IPS DF 4.7 (cell line): ENCODE measurements at regions not wholly inside any gene's neighbourhood (a gene's known extent, or its start where the extent isn't known, plus 50 kb on each side); places are given as distances from the start of the nearest gene placed in this dataset.
"Not testable (repeated sequence)": the region's sequence is repeated elsewhere in the genome, so short reads cannot be mapped to it uniquely, and the experiment has no call there.

Experiments used
- DNase-seq: peaks from one replicate; pipeline ENCODE4 v3.0.0-alpha.2; 2013; ENCODE audit warnings: low spot score; ENCODE audit errors: extremely low read depth

DNA sequence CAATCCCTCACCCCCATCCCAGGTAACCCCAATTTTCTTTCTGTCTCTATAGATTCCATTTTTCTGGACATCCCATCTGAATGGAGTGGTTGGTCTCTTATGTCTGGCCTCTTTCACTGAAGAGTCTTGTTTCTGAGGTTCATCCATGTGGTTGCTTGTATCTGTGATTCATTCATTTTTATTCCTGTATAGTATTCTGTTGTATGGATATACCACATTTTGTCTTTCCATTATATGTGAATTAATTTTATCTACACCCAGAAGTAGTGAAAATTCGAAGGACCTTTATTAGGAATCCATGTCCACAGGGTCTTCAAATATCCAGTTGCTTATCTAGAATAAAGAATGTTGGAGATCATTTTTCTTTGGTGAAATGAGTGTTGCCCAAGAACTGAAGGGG, 207.6 kb upstream of the MSX2 start:
- no peak for DNase-seq

DNA sequence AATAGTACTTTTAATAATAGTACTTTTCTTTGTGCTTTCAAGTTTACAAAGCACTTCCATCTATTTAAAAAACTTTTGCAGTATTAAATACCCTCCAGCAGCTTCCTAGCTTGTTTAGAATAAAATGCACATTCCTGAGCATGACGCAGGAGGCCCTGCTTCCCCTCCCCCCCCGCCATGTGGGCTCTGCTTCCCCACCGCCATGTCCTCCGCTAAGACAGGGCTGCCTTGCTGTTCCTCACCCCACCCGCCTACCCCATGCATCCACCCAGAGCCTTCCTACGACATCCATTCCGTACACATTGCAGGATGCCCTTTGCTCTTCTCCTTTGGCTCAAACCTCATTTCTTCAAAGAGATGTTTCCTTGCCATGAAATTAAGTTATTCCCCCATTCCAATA, 205.9 kb upstream of the MSX2 start:
- no peak for DNase-seq

DNA sequence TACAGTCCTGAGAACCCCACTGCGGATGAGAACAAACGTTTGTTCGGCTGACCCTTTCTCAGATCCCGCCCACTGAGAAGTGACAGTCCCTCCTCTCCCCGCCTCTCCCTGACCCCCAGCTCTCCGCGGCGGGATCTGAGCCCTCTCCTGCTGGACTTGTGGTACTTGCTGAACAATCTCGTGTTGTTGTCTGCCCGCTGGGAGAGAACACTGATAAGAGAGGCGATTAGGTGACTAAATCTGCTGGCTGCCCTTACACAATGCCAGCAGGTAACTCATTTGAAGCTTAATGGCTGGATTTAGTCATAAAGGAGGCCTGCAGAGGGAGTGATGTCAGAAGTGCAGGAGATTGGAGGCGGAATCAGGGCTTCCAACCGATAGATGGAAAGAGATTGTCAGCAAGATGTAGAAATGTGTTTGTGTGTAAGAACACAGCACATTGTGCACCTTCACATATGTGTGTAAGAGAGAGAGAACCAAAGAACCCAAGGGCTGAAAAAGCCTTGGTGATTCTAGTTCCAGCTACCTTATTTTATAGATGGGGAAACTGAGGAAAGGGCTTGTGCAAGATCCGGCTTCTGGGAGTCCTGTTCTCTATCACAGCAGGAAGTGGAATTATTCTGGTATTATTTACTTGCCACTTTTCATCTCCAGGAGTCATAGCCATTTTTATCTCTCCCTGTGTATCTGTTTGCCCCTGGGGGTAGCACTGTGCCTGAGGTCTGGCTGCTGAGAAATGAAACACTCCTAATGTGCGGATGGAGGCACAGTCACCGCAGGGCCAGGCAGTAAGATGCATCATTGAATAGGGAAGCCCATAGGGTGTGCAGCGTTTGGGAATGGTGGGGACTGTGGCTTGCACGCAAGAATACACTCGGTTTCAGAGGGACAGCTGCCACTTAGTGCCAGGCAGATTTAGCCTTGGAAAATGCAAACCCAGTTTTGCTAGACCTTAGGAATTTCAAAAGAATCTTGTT, 203.7 kb upstream of the MSX2 start:
- no peak for DNase-seq

DNA sequence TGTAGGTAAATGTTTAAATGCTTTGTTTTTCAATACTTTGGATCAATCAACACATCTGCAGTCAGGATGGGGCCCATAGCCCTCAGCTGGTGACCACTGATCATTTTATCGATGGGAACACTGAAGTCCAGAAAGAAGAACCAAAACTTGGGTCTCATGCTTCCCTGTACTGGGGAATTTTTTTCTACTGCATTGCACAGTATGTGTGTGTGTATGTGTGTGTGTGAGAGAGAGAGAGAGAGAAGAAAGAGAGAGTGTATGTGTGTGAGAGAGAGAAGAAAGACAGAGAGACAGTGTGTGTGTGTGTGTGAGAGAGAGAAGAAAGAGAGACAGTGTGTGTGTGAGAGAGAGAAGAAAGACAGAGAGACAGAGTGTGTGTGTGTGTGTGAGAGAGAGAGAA, 202.9 kb upstream of the MSX2 start:
- DNase-seq: no peak

DNA sequence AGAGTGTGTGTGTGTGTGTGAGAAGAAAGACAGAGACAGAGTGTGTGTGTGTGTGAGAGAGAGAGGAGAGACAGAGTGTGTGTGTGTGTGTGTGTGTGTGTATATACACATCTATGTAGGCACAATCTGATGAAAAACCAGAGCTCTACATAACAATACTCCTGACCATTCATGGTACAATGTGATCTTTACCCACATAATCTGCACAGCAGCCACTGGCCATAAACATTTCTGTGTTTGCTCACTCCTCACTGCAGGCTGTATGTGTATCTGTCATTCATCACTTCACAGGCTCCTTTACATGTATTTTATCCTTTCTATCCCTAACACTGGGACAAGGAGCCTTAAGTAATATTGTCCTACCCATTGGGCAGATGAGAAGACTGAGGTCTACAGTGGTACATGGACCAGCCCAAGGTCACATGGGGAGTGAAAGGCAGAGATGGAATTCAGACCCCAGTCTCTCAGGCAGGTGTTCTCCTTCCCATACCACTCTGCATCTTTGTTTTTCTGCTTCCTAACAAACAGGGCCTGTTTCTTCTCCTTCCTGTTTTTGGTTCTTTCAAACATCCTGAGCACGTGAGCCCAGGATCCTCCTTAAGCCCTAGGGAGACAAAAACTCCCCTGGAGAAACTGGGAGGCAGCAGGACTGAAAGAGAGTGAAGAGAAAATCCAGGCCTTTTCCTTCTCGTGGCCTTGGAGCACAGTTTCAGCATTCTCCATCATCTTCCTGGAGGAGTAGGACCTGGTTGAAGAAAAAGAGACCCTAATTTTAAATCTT, 201.7 kb upstream of the MSX2 start:
- DNase-seq: no peak

DNA sequence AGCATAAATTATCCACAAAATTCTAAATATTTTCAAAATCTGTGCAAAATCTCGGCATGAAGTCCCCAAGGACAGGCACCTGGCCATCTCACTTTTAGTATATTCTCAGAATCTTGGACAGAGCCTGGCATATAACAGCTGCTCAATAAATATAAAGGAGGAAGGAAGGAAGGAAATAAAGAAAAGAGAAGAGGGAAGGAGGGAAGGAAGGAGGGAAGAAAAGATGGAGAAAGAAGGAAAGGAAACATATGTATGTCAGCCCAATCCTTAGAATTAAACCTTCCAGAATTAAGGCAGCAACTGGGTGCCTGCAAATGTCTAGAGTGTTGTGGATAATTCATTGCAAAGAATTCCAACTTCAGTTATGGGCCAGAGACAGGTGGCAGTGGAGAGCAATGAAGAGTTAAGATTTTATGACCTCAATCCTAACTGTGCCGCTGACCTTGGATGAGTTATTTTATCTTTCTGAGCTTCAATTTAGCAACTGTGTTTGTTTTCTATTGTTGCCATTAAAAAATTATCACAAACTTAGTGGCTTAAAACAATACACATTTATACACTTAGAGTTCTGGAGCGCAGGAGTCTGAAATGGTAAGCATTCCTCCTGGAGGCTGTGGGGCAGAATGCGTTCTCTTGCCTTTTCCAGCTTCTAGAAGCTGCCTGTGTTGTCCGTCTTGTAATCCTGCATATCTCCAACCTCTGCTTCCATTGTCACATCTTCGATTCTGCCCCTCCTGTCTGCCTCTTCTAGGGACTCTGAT, 200.9 kb upstream of the MSX2 start:
- no peak for DNase-seq

DNA sequence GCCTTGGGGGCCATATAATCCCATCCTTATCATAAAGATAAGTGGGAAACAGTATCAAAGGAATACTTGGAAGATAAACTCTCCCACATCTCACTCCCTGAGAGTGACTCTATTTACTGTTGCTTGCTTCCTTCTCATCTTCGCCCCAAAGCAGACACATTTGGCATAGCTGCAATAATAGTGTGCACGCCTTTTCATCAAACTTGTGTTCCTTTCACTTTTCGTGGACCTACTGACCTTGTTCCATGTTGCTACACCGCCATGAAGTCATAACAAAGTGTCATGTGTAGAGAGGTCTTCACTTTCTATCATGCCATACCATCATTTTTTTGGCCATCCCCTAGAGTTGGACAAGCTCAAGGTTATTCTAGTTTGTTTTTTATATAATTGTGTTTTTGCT, 200.0 kb upstream of the MSX2 start:
- DNase-seq: no peak

DNA sequence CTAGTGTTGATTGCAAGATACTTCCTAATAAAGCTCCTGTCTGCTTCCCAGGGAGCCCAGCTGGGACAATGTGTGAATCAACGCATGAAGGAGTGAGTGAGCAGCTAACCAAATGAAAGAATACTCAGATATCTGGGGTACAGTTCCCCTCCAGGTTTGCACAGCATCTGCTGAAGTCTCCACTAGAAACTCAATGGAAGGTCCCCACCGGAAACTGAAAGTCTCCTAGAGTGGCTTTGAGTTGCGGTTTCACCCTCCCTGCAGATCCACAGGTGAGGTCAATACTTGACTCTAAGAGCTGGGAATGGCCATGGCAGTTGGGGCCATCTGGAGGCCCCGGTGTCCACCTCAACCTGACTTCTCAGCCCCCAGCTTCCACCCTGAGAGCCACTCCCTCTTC, 198.2 kb upstream of the MSX2 start:
- DNase-seq: no peak

DNA sequence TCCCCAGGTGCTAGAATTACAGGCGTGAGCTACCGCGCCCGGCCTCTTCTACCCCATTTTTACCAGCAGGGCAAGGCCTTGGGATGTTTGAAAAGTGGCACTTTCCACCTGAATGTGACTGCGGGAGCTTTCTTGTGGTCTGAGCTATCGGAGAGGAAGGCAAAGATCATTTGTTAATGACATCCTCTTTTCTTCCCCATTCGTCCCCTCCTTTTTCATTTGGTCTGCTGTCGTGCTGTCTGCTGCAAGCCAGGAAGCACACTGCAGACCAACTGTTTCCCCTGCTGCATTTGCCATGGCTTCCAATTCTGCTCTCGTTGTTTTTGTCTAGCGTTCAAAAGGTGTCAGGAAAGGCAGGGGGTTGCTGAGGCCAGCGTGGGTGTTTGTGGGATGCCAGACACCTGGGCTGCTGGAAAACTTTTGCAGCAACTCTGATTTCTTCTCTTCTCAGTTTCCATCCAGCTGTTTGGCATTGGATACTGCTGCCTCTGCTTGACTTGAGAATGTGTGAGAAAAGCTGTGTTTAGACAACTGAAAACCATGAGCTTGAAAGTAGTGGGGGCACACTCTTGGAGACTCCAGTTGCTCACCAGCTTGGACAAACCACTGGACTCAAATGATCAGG, 196.4 kb upstream of the MSX2 start:
- DNase-seq: no peak

DNA sequence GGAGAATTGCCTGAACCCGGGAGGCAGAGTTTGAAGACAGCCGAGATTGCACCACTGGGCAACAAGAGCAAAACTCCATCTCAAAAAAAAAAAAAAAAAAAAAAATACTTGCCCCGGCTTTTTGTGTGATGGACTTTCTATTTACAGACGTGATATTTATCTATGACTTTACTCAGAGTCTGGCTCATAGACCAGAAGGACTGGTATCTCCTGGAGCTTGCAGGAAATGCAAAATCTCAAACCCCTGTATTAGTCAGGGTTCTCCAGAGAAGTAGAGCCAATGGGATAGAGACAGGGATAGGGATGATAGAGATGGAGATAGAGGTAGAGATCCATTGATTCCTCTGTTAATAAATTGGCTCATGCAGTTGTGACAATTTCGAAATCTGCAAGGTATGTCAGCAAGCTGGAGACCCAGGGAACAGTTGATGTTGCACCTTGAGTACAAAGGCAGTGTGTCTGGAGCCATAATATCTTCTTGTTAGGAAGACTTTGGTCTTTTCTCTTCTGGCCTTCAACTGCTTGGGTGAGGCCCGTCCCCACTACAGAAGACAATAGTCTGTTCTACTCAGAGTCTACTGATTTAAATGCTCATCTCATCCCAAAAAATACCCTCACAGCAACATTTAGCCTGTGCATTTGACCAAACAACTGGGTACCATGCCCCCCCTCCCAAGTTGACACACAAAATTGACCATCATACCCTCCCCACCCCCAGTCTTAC, 195.4 kb upstream of the MSX2 start:
- DNase-seq: no peak

DNA sequence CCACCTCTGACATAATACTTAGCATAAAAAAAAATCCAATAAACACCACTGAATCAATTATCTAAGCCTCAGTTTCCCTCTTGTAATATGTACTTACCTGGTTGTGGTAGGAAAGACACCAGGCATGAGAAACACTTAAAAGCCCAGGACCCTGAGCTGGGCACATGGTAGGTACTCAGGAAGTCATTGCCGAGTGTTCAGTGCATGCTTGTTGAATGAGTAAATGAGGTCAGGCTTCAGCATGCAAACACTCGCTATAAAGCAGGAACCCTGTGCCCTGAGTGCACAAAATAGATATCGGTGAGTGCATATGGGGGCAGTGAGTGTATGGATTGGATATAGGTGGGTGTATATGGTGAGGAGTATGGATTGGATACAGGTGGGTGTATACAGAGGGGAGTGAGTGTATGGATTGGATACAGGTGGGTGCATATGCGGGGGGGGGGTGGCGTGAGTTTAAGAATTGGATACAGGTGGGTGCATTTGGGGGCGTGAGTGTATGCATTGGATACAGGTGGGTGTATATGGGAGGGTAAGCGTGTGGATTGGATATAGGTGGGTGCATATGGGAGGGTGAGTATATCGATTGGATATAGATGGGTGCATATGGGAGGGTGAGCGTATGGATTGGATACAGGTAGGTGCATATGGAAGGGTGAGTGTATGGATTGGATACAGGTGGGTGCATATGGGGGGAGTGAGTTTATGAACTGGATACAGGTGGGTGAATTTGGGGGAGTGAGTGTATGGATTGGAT, 194.3 kb upstream of the MSX2 start:
- DNase-seq: no peak

DNA sequence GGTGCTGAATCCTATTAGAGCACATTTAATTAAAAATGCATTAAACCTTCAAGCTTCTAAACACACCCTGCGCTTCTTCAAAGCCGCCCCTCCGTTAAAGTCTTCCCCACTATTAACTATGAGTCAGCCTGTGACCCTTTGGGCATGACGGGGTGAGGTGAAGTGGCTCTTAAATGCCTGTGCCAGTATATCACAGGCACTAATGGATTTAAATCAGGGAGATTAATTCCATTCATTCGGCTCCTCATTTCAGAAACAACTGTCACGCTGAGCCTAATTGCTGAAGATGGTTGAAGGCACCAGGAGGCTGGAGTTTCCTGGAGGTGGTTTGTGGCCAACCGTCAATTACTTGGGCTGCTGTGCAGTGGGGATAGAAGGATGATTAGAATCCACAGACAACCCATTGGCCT, 192.6 kb upstream of the MSX2 start:
- no peak for DNase-seq

DNA sequence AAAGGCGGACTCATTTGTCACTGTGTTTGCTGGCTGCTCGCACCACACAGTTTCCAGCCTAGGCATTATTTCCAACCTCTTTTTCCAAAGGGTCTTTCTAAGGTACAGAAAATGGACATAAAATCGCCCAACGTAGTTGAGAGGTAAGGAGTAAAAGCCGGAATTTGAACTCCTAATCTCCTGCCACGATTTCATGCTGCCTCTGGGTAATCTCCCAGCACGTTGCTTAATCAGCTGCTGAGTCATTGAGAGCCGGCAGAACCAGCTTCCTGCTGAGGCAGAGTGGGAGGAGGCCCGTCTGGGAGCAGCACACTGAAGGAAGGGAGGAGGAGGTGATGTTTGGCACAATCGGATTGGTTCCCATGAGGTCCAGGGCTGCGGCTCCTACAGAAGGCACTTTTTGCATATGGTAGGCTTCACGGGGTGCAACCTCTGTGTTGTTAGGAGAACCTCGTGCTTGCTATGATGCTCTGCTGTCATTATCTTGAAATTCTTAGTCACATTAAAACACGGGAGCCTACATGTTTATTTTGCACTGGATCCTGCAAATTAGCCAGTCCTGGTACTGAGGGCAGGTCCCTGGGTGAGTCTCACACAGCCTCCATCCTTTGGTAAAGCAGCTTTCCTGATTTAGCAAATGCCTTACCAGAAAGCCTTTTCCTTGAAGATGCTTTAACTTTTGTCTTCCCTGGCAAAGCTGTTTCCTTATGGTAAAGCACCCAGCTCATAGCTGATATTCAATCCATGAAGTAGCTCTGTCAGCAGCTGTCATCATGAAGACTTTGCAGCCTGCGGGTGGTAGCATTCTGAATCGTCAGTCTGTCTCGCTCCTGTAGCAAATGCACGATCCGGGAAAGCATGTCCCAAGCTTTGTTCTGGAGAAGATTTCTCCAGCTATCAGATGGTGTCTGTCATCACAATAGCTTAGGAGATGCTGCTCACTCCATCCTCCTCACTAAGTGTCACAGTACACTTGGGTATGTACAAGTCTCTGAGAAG, 191.6 kb upstream of the MSX2 start:
- peak; percentile 86 for DNase-seq

DNA sequence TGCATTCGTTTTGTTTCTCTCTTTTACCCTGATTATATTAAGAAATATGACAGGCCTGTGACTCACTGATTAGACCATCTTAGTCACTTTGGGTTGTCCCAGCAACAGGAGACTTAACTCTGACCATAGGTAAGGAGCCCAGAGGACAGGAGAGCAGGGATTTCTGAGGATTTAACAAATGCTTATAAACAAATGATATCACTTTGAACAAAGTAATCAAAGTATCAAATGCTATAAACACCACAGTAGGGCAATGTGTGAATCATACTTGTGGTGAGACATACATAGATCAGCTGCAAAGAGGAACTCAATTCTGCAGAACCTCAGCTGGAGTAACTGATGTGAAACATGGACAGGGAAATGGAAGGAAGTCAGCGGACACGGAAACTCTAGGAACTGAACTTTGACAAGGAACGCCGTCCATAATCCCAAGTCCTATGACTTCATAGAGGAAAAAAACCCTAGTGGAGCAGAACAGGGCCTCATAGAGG, 190.6 kb upstream of the MSX2 start:
- no peak for DNase-seq

DNA sequence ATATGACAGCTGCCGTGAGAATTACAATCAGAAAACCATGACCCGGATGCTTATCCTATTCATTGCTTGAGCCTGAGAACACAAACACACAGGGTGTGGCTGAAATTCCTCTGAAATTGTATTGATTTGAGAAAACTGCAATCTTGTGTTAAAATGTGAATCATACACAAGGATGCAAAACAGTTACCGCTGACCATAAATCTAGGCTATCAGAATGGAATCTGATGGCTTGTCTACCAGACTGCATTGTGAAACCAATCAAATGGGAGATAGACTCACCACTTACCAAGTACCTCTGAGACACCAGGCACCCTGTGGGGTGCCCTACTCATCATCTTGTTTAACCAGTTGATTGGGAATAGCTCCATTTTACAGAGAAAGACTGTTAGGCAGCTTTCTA, 188.7 kb upstream of the MSX2 start:
- no peak for DNase-seq

DNA sequence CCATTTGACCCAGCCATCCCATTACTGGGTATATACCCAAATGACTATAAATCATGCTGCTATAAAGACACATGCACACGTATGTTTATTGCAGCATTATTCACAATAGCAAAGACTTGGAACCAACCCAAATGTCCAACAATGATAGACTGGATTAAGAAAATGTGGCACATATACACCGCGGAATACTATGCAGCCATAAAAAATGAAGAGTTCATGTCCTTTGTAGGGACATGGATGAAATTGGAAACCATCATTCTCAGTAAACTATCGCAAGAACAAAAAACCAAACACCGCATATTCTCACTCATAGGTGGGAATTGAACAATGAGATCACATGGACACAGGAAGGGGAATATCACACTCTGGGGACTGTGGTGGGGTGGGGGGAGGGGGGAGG, 184.6 kb upstream of the MSX2 start:
- not testable (repeated sequence) for DNase-seq

DNA sequence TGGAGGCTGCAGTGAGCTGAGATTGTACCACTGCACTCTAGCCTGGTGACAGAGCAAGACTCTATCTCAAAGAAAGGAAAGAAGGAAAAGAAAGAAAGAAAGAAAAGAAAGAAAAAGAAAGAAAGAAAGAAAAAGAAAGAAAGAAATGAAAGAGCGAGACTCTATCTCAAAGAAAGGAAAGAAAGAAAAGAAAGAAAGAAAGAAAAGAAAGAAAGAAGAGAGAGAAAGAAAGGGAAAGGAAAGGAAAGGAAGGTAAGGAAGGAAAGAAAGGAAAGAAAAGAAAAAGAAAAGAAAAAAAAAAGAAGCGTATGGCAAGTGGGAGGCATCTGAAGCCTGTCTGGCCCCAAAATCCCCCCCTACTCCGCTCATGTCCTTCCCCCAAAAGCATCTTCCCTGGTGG, 182.3 kb upstream of the MSX2 start:
- DNase-seq: no peak

DNA sequence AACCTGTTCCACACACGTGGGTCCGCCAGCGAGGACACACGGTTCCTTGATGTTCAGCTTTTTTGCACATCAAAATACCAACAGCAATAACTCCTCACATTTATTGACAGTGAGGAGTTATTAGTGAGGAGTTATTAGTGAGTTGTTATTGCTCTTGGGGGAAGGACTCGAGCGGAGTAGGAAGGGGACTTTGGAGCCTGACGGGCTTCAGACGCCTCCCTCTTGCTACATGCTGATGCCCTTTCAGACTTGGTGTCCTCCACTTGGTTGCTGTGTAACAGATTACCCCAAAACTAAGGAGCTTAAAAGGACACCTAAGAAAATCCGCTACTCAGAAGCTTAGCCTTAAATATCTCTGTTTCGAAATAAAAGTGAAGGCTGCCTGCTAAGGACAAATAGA, 181.9 kb upstream of the MSX2 start:
- DNase-seq: no peak

DNA sequence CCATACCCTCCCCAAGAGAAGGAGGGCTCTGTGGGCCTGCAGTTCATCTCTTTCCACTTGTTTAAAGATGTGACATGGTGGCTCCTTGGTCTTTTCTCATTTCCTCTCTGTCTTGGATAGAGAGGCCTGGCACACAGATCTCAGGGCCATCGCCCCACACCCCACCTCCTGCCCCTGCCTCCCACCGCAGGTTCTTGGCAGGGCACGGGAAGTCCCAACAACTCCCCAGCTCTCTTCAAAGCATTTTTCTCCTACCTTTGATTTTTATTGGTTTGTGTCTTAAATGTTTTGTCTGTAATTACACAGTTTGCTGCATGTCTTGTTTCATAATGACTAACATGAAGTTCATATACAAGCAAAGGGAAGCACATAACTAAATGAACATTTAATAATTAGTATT, 178.5 kb upstream of the MSX2 start:
- no peak for DNase-seq
